ENCODE measurements at regions not wholly inside any gene's neighbourhood (a gene's known extent, or its start where the extent isn't known, plus 50 kb on each side); places are given as distances from the start of the nearest gene placed in this dataset.

GRCh38 chr4:152206646-152207377 is 329.1 kb downstream of the FBXW7 start (continued):
- no peak for TF ChIP-seq BHLHE40 (IDR thresholded peaks at IDR 0.05; ENCODE audit: borderline replicate concordance in 1 of 2, low read depth in 2 of 2, low read length in 1 of 2)
- peak; percentile 28; the same call in 1 of the 2 replicates for TF ChIP-seq RELB (IDR thresholded peaks at IDR 0.05; ENCODE audit: low read depth)

GRCh38 chr4:152206185-152206584 is 329.7 kb downstream of the FBXW7 start:
- no peak overlapping the region for H3K4me3 ChIP-seq
- H2AFZ ChIP-seq (ENCODE audit: control insufficient read depth, low read depth, low read length): no peak overlapping the region
- no peak for ATAC-seq
- FAIRE-seq: no peak
- no peaks in the 10 kb centered on the region for H3K79me2 ChIP-seq (ENCODE audit: control insufficient read depth, insufficient read depth, low read length)
- 42% methylated on average over 5 of the region's 5 CpGs for WGBS (ENCODE audit: insufficient coverage, insufficient replicate concordance, low lambda C conversion rate, missing lambda C conversion rate)
- H4K20me1 ChIP-seq (ENCODE audit: control insufficient read depth, insufficient read depth): no peaks in the 10 kb centered on the region
- no peak overlapping the region for H3K27ac ChIP-seq (ENCODE audit: control insufficient read depth, insufficient read depth)
- no peaks in the 10 kb centered on the region for H3K27me3 ChIP-seq (replicated peaks in 1 of 2; ENCODE audit: control insufficient read depth in 2 of 2, insufficient read depth in 2 of 2, low read length in 1 of 2)
- no peaks in the 10 kb centered on the region for H3K4me1 ChIP-seq (ENCODE audit: control insufficient read depth, insufficient read depth, low read length)
- intact Hi-C loops (cut with micrococcal nuclease; ENCODE audit: unreplicated experiment) (loop anchor here (5.0 kb wide), 1 partner anchor 319 kb away; no protein-coding TSS in a partner anchor), in situ Hi-C loops (cut with MboI) (no loop called here)
- H3K9me3 ChIP-seq (replicated peaks; ENCODE audit: control insufficient read depth, insufficient read depth, low read length): no peaks in the 10 kb centered on the region
- ChIA-PET CTCF (interaction anchor here (1.0 kb wide), 1 partner anchor 15 kb away, joined by 3 read pairs; no protein-coding TSS in a partner anchor), SMC1A (ENCODE audit: uncharacterized antibody, unreplicated experiment) (interaction anchor here (0.9 kb wide), 1 partner anchor 98 kb away, joined by 3 read pairs; no protein-coding TSS in a partner anchor), RAD21 (ENCODE audit: unreplicated experiment) (interaction anchor here (0.7 kb wide), 1 partner anchor 173 kb away, joined by 3 read pairs; no protein-coding TSS in a partner anchor), POLR2A (no interaction called here)
- no peak overlapping the region for H3K9ac ChIP-seq (ENCODE audit: control insufficient read depth, insufficient read depth, low read length)
- no peak overlapping the region for H3K4me2 ChIP-seq (ENCODE audit: control insufficient read depth, insufficient read depth)
- H3K36me3 ChIP-seq (ENCODE audit: control insufficient read depth in 2 of 2, insufficient read depth in 2 of 2, low read length in 1 of 2): no peaks in the 10 kb centered on the region
- no TSS peak for BruUV-seq (replicated peaks)
- DNase-seq (ENCODE audit: low read depth, low spot score): no peak
- TF ChIP-seq ZBTB4 (CRISPR knock-in tag; IDR thresholded peaks at IDR 0.05): no peak
- TF ChIP-seq PRDM15 (CRISPR knock-in tag; IDR thresholded peaks at IDR 0.05): no peak
- TF ChIP-seq PAX5 (IDR thresholded peaks at IDR 0.05; ENCODE audit: borderline replicate concordance, low read depth, low read length): no peak
- TF ChIP-seq CREB1 (IDR thresholded peaks at IDR 0.05; ENCODE audit: low read depth): no peak
- TF ChIP-seq ASH2L (IDR thresholded peaks at IDR 0.05; ENCODE audit: borderline replicate concordance, low read depth): no peak
- TF ChIP-seq PML (IDR thresholded peaks at IDR 0.05; ENCODE audit: low read length): no peak
- TF ChIP-seq BHLHE40 (IDR thresholded peaks at IDR 0.05; ENCODE audit: borderline replicate concordance in 1 of 2, low read depth in 2 of 2, low read length in 1 of 2): no peak
- TF ChIP-seq NRF1 (conservative IDR thresholded peaks at IDR 0.05; ENCODE audit: low read depth, low read length): no peak
- no peak for TF ChIP-seq CHD1 (IDR thresholded peaks at IDR 0.05; ENCODE audit: low read depth, low read length)
- TF ChIP-seq SMAD5 (IDR thresholded peaks at IDR 0.05; ENCODE audit: low read depth): no peak
- no peak for TF ChIP-seq IRF3 (IDR thresholded peaks at IDR 0.05)

Measured in GM12878 (cell line).